ENCODE measurements at regions not wholly inside any gene's neighbourhood (a gene's known extent, or its start where the extent isn't known, plus 50 kb on each side); places are given as distances from the start of the nearest gene placed in this dataset.

DNA sequence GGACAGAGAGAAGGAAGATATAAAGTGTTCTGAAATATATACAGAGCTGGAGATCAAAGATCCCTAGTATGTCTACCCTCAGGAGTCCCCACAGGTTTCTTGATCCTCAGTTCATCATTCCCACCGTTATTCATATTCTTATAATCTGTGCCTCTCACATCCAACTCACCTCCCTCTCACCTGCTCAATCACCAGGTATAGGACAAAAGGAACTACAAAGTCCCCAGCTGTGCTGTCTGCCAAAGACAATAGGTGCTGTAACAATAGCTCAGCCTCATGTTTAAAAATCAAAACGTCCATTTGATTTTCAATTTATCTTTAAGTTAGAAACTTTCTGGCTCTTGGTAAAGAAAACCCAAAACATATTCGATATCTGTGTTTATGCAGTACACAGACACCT, 121.1 kb upstream of the PKN2 start:
- Histone ChIP-seq H3K27ac (no peak overlapping the region), H3K27me3 (no peaks in the 10 kb centered on the region), H3K4me1 (no peaks in the 10 kb centered on the region), H3K36me3 (no peaks in the 10 kb centered on the region), H3K9me3 (no peaks in the 10 kb centered on the region), H3K4me3 (no peak overlapping the region)
- DNase-seq (no peak), ATAC-seq (ENCODE audit: low FRiP score in 2 of 2) (no peak)
- 61 to 69% methylated on average over 3 of the region's 3 CpGs for WGBS, 2 donors
- TF ChIP-seq, protein P1, sequence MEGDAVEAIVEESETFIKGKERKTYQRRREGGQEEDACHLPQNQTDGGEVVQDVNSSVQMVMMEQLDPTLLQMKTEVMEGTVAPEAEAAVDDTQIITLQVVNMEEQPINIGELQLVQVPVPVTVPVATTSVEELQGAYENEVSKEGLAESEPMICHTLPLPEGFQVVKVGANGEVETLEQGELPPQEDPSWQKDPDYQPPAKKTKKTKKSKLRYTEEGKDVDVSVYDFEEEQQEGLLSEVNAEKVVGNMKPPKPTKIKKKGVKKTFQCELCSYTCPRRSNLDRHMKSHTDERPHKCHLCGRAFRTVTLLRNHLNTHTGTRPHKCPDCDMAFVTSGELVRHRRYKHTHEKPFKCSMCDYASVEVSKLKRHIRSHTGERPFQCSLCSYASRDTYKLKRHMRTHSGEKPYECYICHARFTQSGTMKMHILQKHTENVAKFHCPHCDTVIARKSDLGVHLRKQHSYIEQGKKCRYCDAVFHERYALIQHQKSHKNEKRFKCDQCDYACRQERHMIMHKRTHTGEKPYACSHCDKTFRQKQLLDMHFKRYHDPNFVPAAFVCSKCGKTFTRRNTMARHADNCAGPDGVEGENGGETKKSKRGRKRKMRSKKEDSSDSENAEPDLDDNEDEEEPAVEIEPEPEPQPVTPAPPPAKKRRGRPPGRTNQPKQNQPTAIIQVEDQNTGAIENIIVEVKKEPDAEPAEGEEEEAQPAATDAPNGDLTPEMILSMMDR (IDR thresholded peaks at IDR 0.05) = no peak
- no peak for TF ChIP-seq POLR2AphosphoS5 (IDR thresholded peaks at IDR 0.05)
- no peak for TF ChIP-seq EP300 (IDR thresholded peaks at IDR 0.05)

DNA sequence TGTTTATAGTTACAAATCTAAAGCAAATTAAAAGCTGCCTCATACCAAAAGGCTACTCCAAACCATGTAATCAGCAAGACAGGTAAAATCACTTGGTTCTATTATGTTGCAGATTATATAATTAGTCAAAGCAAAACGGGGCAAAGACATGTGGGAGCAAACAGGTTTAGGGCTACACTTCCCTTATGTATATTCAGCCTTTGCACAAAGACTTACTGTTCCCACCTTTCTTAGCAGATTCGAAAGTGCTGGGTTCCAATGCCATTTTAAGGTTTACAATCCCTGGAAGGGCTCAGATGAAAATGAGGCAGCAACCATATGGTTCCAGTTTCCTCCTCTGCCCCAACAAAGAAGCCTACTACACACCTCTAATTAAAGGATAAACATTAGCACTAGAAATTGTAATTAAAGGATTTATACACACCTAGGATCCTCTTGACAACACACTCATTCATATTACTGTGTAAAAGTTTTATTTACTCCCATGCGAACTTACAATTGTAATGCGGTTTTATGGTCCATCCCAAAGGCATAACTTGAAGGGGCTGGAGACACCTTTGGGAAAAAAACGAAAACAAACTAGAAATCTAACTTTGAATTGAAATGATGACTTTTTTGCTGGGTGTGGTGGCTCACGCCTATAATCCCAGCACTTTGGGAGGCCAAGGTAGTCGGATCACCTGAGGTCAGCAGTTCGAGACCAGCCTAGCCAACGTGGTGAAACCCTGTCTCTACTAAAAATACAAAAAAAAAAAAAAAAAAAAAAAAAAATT, 117.3 kb upstream of the PKN2 start:
- Histone ChIP-seq H3K36me3 (no peaks in the 10 kb centered on the region), H3K4me3 (no peak overlapping the region), H3K27me3 (no peaks in the 10 kb centered on the region), H3K9me3 (no peaks in the 10 kb centered on the region), H3K4me1 (no peaks in the 10 kb centered on the region), H3K27ac (no peak overlapping the region)
- ATAC-seq (ENCODE audit: low FRiP score in 2 of 2) (no peak), DNase-seq (no peak)
- 86 to 87% methylated on average over 9 of the region's 9 CpGs for WGBS, 2 donors
- TF ChIP-seq POLR2AphosphoS5 (IDR thresholded peaks at IDR 0.05) = no peak
- TF ChIP-seq POLR2A (IDR thresholded peaks at IDR 0.05) = no peak
- no peak for TF ChIP-seq EP300 (IDR thresholded peaks at IDR 0.05)

DNA sequence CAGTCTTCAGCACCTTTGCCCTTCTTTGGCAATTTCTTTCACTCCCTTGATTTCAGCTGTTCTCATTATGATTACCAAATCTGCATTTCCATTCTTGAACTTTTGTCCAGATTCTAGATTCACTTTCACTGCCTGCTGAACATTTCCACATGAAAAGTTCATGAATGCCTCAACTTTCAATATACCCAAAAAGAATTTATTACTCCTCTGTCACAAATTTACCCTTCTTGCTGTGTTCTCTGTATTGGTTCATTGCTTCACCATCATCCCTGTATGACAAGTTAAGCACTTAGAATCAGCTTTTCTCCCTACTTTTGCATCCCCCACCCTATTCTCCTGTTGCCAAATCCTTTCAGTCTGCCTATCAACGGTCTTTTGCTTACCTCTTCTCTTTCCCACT, 112.6 kb upstream of the PKN2 start:
- H3K4me1 ChIP-seq = no peaks in the 10 kb centered on the region
- H3K27me3 ChIP-seq = no peaks in the 10 kb centered on the region
- H3K36me3 ChIP-seq = no peaks in the 10 kb centered on the region
- 59 to 71% methylated on average over 1 of the region's 1 CpG for WGBS, 2 donors
- TF ChIP-seq POLR2AphosphoS5 (IDR thresholded peaks at IDR 0.05) = no peak
- no peak for TF ChIP-seq POLR2A (IDR thresholded peaks at IDR 0.05)
- peak in 1 of 4 donors; percentile 20 for TF ChIP-seq EP300 (IDR thresholded peaks at IDR 0.05)
- no peak overlapping the region for H3K27ac ChIP-seq
- H3K9me3 ChIP-seq = no peaks in the 10 kb centered on the region
- DNase-seq (no peak), ATAC-seq (ENCODE audit: low FRiP score in 2 of 2) (no peak)
- no peak overlapping the region for H3K4me3 ChIP-seq

DNA sequence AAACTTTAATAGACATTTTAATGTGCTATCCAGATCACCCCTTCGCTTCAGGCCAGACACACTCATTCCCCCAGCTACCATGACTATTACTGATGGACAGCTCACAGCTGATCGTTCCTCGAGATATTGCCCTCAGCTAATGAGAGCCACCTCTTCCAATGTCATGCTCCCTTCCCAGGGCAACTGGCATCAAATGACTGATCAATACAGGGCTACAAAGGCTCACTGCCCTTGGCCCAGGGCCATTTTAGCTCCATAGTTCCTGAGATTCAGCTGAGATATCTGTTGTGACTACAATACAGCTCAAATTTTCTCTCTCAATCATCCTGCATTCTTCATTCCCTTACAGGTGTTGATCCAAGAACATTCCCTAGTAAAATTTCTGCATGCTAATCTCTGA, 104.5 kb upstream of the PKN2 start:
- Histone ChIP-seq H3K36me3 (no peaks in the 10 kb centered on the region), H3K4me1 (no peaks in the 10 kb centered on the region), H3K4me3 (no peak overlapping the region), H3K9me3 (no peaks in the 10 kb centered on the region), H3K27me3 (no peaks in the 10 kb centered on the region), H3K27ac (no peak overlapping the region)
- WGBS, 2 donors = 84 to 87% methylated on average over 3 of the region's 3 CpGs
- ATAC-seq (ENCODE audit: low FRiP score in 2 of 2) (no peak), DNase-seq (no peak)
- TF ChIP-seq POLR2AphosphoS5 (IDR thresholded peaks at IDR 0.05) (no peak), EP300 (IDR thresholded peaks at IDR 0.05) (no peak), POLR2A (IDR thresholded peaks at IDR 0.05) (no peak)
- TF ChIP-seq, protein P1 (IDR thresholded peaks at IDR 0.05) = no peak

DNA sequence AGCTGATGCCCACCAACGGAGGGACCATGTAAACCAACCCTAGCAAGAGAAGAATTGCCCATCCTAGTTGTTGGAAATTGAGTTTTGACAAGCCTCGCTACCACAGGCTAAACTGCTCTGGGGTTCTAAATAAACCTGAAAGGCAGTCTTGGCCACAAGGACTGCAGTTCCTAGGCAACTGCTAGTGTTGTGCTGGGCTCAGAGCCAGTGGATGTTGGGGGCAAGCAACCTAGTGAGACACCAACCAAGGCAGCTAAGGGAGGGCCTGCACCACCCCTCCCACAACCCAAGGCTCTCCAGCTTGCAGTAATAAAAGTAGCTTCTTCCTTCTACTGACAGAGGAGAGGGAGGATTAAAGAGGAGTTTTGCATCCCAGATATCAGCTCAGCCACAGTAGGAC, 102.4 kb upstream of the PKN2 start:
- H3K36me3 ChIP-seq = no peaks in the 10 kb centered on the region
- H3K27ac ChIP-seq = no peak overlapping the region
- DNase-seq = no peak
- TF ChIP-seq EP300 (IDR thresholded peaks at IDR 0.05) (no peak), POLR2AphosphoS5 (IDR thresholded peaks at IDR 0.05) (no peak), POLR2A (IDR thresholded peaks at IDR 0.05) (no peak)
- TF ChIP-seq, protein P1 (IDR thresholded peaks at IDR 0.05) = no peak
- no peaks in the 10 kb centered on the region for H3K27me3 ChIP-seq
- H3K9me3 ChIP-seq = no peaks in the 10 kb centered on the region
- no peak for ATAC-seq (ENCODE audit: low FRiP score in 2 of 2)
- WGBS, 2 donors = 79 to 84% methylated on average over 2 of the region's 2 CpGs
- H3K4me3 ChIP-seq = no peak overlapping the region
- H3K4me1 ChIP-seq = no peaks in the 10 kb centered on the region

DNA sequence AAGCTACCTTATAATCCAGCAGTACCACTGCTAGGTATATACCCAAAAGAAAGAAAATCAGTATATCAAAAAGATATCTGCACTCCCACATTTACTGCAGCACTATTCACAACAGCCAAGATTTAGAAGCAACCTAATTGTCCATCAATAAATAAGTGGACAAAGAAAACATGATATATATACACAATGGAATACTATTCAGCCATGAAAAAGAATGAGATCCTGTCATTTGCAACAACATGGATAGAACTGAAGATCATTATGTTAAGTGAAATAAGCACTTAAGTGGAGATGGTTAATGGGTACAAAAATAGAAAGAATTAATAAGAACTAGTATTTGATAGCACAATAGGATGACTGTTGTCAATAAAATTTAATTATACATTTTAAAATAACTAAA, 90.7 kb upstream of the PKN2 start:
- TF ChIP-seq, protein P1 (IDR thresholded peaks at IDR 0.05) = no peak
- TF ChIP-seq POLR2A (IDR thresholded peaks at IDR 0.05) (no peak), EP300 (IDR thresholded peaks at IDR 0.05) (no peak), POLR2AphosphoS5 (IDR thresholded peaks at IDR 0.05) (no peak)
- H3K4me3 ChIP-seq = no peak overlapping the region
- no peaks in the 10 kb centered on the region for H3K27me3 ChIP-seq
- no peak for ATAC-seq (ENCODE audit: low FRiP score in 2 of 2)
- no peaks in the 10 kb centered on the region for H3K4me1 ChIP-seq
- no peaks in the 10 kb centered on the region for H3K36me3 ChIP-seq
- H3K27ac ChIP-seq = no peak overlapping the region
- no peak for DNase-seq
- peaks cover 0 to 11% (median 6%) of the 10 kb centered on the region in 4 donors for H3K9me3 ChIP-seq
